Motor neuron (in vitro differentiated cells): ENCODE measurements at regions not wholly inside any gene's neighbourhood (a gene's known extent, or its start where the extent isn't known, plus 50 kb on each side); places are given as distances from the start of the nearest gene placed in this dataset.

Experiments used
- ATAC-seq, 8 experiments: fragments of 200-7000 bp; cut with Tn5 transposase; replicated peaks in 6 of 8; 2 replicates each; pipeline ENCODE4 v1.8.0; 2021; ENCODE audit warnings: mild to moderate bottlenecking in 8 of 8, moderate library complexity in 8 of 8
- H3K27ac ChIP-seq, 2 donors: fragments of 250-450 bp; sonication (Bioruptor Pico); 2 replicates each; pipeline ENCODE4 v1.9.0; 2021; ENCODE audit warnings: antibody characterized with exemption in 2 of 2, mild to moderate bottlenecking in 2 of 2, moderate library complexity in 1 of 2
- H3K4me1 ChIP-seq, 2 donors: fragments of 250-450 bp; sonication (Bioruptor Pico); replicated peaks in 1 of 2; 2 replicates each; pipeline ENCODE4 v1.6.1; 2021; ENCODE audit warnings: antibody characterized with exemption in 2 of 2, mild to moderate bottlenecking in 2 of 2, moderate library complexity in 1 of 2
- H3K4me3 ChIP-seq, 5 donors: fragments of 250-450 bp; sonication (Bioruptor Pico); 2 replicates each; pipeline ENCODE4 v1.9.0; 2021; ENCODE audit warnings: antibody characterized with exemption in 5 of 5, mild to moderate bottlenecking in 5 of 5, moderate library complexity in 4 of 5
- WGBS, 10 experiments: fragments of 450-650 bp; shearing (Covaris generic); methylation state at CpG; one replicate each; pipeline ENCODE4 v1.0.0; 2022; 5-methylcytosine and 5-hydroxymethylcytosine counted together
- in situ Hi-C, 9 experiments: fragments of 400-800 bp; cut with MboI; loops; one replicate each; pipeline ENCODE4 v1.15.0; 2021; ENCODE audit warnings: low sequenced_read_pairs in 9 of 9, low pct_unique_long_range_greater_than_20kb in 2 of 9; ENCODE audit not compliant: unreplicated experiment in 9 of 9

DNA sequence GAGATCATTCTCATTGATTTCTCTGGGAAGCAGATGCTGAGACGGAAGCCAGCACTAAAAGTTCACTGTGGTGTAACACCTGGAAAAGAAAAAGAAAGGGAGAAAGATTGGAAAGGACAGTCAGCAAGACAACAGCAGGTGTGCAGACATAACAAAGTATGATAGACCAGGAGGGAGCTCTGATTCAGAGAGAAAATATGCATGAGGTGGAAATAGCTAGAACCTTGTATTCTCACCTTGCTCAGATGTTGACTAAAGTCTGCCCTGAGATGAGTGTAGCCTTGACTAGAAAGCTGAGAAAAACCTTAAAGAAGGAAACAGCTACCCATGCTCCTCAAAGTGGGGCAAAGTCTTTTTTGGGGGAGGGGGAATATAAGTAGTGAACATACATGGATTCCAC, 1711.8 kb downstream of the EFNB2 start:
- no peak overlapping the region for H3K4me3 ChIP-seq
- 0 to 100% (median 63%) methylated on average over 1 of the region's 1 CpG; no CpG with 5 or more reads in 4 of the 10 experiments for WGBS, 10 experiments
- H3K27ac ChIP-seq: no peak overlapping the region
- no peaks in the 10 kb centered on the region for H3K4me1 ChIP-seq
- in situ Hi-C loops: no loop called here
- ATAC-seq: no peak

DNA sequence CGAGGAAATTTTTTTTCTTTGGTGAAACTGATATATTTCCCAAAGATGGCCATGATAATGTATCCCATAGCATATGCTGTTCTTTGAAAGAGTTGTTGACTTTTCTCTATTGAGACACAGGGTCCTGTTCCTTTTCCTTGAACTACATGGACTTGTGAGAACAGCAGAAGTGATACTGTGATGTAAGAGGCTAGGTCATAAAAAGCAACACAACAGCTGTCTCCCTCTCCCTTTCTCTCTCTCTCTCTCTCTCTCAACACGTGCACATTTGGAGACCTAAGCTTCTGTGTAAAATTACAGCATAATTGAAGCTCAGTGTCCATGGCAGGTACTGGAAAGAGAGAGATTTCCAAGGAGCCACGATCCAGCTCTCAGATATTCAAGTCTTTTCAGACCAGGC, 1712.4 kb downstream of the EFNB2 start:
- in situ Hi-C loops: no loop called here
- Histone ChIP-seq H3K4me1 (no peaks in the 10 kb centered on the region), H3K4me3 (no peak overlapping the region), H3K27ac (no peak overlapping the region)
- 0 to 51% (median 18%) methylated on average over 1 to 2 of the region's 3 CpGs for WGBS, 10 experiments
- no peak for ATAC-seq

DNA sequence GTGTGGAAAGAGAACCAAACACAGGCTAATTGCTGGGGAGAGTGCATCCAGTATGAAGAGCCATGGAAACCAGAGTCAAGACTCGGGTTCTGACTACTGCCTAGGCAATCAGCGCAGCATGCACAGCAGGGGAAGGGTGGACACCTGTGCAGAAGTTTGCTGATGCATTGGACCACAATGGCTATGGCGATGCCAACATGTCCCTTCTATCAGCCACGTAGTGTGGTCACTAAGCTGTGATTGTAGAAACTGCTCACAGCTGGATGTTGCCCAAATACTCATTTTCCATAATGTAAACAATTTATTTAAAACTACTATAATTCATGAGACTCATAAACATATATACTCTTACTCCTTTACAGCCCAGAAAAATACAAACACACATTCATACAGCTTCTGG, 1718.2 kb downstream of the EFNB2 start:
- in situ Hi-C loops: no loop called here
- ATAC-seq: no peak
- 27 to 100% (median 86%) methylated on average over 1 to 3 of the region's 4 CpGs; no CpG with 5 or more reads in 4 of the 10 experiments for WGBS, 10 experiments
- Histone ChIP-seq H3K4me1 (no peaks in the 10 kb centered on the region), H3K27ac (no peak overlapping the region), H3K4me3 (no peak overlapping the region)

DNA sequence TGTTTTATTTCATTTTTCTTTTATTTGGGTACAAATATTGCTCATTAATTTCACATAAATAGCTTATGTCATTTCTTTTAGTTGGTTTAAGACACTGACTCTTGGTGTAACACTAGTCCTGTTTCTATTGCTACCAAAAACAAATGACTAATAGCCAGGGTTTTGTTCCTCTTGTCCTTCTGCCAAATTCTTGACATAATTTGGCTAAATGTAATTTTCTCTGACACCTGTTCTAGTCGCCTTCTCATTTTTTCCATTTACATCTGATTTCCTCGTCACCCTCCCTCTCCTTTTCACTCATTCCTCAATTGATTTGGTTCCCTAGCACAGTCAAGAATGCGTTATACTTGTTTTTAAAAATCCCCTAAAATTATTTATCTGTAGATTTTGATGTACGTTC, 1718.7 kb downstream of the EFNB2 start:
- Histone ChIP-seq H3K27ac (no peak overlapping the region), H3K4me3 (no peak overlapping the region), H3K4me1 (no peaks in the 10 kb centered on the region)
- 3 to 100% (median 89%) methylated on average over 1 to 4 of the region's 4 CpGs; no CpG with 5 or more reads in 1 of the 10 experiments for WGBS, 10 experiments
- in situ Hi-C loops: no loop called here
- ATAC-seq: no peak

DNA sequence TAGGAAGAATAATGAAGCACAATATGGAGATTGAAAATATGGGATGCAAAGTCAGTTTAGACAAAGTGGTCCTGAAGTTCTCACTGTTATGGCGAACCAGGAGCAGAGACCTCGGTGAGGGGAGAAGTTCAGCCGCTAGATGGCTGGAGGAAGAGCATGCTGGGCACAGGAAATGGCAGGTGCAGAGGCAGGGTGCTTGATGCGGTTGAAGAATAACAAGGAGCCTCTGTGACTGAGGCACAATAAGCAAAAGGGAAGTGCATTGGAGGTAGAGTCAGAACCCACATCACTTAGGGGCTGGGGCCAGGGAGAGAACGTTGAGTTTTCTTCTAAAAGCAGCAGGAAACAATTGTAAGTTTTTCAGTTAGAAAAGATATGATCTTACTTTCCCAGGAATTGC, 1725.2 kb downstream of the EFNB2 start:
- ATAC-seq: no peak
- WGBS, 10 experiments: 7 to 90% (median 80%) methylated on average over 1 to 5 of the region's 5 CpGs; no CpG with 5 or more reads in 1 of the 10 experiments

DNA sequence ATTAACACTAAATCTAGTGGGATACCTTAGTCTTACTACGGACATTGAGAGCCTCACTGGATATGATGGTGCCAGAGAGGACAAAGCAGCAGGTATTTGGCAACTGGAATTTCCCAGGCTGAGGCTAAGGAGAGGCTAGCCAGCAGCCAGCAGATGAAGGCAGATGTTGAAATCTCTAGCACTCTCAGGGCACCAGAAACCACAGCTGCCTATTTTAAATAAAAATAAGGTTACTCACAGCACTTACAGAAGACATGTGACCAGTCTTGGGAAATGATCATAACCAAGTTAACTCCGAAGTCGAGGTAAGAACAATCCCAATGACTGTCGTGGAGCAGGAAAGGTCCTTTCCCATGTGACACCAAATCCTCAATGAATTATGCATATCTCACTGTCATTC, 1726.0 kb downstream of the EFNB2 start:
- Histone ChIP-seq H3K27ac (no peak overlapping the region), H3K4me3 (no peak overlapping the region), H3K4me1 (no peaks in the 10 kb centered on the region)
- WGBS, 10 experiments: 21 to 100% (median 89%) methylated on average over 1 to 4 of the region's 4 CpGs; no CpG with 5 or more reads in 2 of the 10 experiments
- no peak for ATAC-seq
- in situ Hi-C loops: no loop called here

More for the DNA sequence above, 1725.2 kb downstream of the EFNB2 start:
- no peak overlapping the region for H3K4me3 ChIP-seq
- in situ Hi-C loops: no loop called here
- H3K27ac ChIP-seq: no peak overlapping the region
- H3K4me1 ChIP-seq: no peaks in the 10 kb centered on the region

DNA sequence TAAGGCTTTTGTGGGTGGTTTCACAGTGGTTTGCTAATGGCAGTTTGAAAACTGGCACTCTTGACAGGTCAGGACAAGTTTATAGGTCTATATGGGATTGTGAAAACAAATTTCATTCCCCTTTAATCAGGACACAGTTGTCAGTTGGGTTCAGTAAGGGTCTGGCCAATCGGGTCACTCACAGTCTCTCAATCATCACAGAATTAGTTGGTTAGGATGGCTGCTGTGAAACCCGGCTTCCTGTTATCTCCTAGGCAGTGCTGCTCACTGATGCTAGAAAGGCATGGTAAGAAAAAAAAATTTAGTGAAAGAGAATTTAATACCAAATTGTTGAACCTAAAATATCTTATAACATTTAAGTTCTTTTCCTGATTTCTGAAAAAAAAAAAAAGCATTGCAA, 1730.1 kb downstream of the EFNB2 start:
- in situ Hi-C loops: no loop called here

DNA sequence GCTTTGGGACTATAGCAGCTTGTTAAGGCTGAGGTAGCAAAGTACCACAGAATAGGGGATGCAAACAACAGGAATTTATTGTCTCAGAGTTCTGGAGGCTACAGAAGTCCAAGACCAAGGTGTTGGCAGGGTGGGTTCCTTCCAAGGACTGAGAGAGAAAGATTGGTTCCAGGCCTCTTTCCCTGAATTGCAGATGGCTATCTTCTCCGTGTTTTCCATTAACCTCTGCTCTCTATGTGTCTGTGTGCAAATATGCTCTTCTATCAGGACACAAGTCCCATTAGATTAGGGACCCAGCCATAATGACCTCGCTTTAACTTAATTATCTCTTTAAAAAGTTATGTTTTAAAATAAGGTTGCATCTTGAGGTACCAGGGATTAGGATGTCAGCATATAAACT, 1732.9 kb upstream of the SLC10A2 start:
- no peak overlapping the region for H3K27ac ChIP-seq
- H3K4me1 ChIP-seq: no peaks in the 10 kb centered on the region
- H3K4me3 ChIP-seq: no peak overlapping the region
- ATAC-seq: no peak
- 6 to 88% (median 60%) methylated on average over 1 to 2 of the region's 2 CpGs; no CpG with 5 or more reads in 3 of the 10 experiments for WGBS, 10 experiments
- in situ Hi-C loops: no loop called here

More for the DNA sequence above, 1730.1 kb downstream of the EFNB2 start:
- WGBS, 10 experiments: 44 to 100% (median 78%) methylated on average over 1 to 2 of the region's 2 CpGs; no CpG with 5 or more reads in 2 of the 10 experiments
- H3K27ac ChIP-seq: no peak overlapping the region
- ATAC-seq: no peak
- no peaks in the 10 kb centered on the region for H3K4me1 ChIP-seq
- no peak overlapping the region for H3K4me3 ChIP-seq

DNA sequence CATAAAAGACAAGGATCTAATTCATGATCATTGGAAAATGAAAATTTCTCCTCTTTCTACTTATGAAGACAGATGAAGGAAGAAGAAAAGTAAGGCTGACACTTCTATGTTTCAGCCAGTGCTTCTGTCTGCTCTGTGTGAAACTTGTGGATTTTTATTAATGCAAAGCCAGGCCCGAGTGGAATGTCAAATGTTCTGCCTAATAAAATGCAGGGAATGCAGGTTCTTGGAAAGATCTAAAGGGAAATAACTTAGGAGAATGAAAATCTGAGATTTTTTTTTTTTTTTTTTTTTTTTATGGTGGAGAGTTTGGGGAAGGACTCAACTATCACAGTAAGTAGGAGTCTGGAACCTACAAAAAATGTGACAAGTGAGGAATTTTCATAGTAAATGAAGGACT, 1732.3 kb upstream of the SLC10A2 start:
- Histone ChIP-seq H3K27ac (no peak overlapping the region), H3K4me3 (no peak overlapping the region), H3K4me1 (no peaks in the 10 kb centered on the region)
- ATAC-seq: no peak
- WGBS, 10 experiments: 0 to 83% (median 29%) methylated on average over 1 of the region's 1 CpG; no CpG with 5 or more reads in 1 of the 10 experiments
- in situ Hi-C loops: no loop called here

DNA sequence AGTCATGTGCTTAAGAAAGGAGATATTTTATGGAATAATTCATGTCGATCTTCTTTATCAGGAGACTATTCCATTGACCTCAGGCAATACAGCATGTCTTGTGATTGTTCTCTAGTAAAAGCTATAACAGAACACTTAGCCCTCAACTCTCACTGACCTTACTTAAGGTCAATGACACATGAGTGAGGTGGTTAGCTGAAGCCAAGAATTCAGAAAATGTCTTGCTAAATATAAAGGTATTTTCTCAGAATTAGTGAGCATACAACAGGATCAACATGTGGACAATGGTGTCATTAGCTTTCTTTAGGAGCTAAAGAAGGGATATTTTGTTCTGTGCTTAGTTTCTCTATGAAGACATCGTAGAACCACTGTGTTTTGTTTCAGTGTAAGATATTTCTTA, 1730.4 kb upstream of the SLC10A2 start:
- H3K4me1 ChIP-seq: no peaks in the 10 kb centered on the region
- H3K4me3 ChIP-seq: no peak overlapping the region
- 0 to 100% (median 86%) methylated on average over 1 to 2 of the region's 2 CpGs for WGBS, 10 experiments
- no peak for ATAC-seq
- no peak overlapping the region for H3K27ac ChIP-seq
- in situ Hi-C loops: no loop called here

DNA sequence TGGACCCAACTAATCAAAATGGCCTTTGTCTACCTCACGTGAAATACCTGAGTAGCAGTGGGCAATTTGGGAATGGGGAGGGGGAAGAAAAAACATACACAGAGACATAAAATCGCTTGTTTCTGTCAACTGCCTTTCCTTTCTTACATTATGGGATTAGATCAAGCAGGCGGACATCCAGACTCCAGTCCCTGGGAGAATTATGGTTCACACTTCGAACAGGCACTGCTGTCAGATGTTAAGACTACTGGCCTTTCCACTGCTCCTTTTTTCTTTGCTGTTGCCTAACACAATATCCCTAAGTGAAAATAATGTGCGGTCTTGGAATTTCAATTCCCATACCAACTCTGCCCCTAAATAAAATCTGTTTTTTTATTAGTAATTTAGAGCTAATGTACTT, 1719.7 kb upstream of the SLC10A2 start:
- Histone ChIP-seq H3K4me1 (no peaks in the 10 kb centered on the region), H3K4me3 (no peak overlapping the region), H3K27ac (no peak overlapping the region)
- WGBS, 10 experiments: 14 to 96% (median 75%) methylated on average over 1 to 5 of the region's 5 CpGs; no CpG with 5 or more reads in 1 of the 10 experiments
- in situ Hi-C loops: no loop called here
- no peak for ATAC-seq

DNA sequence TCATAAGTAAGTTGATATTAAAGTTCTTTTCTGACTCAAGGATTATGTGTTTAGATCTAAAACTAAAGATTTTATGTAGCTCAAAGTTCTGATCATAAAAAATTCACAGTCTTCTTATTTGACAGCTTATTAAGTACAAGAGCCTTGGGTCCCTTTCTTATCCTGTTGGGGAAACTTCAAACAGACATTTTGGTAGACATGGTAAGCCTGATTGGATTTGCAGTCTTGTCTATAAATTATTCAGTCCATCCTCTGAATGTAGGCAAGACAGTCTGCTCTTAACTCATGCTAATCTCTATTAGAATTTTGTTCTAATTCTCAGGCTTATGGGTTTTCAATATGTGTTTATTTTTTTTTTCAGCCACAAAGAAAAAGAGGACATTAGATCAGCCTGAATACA, 1718.7 kb upstream of the SLC10A2 start:
- in situ Hi-C loops: no loop called here
- no peaks in the 10 kb centered on the region for H3K4me1 ChIP-seq
- no peak for ATAC-seq
- H3K4me3 ChIP-seq: no peak overlapping the region
- H3K27ac ChIP-seq: no peak overlapping the region

DNA sequence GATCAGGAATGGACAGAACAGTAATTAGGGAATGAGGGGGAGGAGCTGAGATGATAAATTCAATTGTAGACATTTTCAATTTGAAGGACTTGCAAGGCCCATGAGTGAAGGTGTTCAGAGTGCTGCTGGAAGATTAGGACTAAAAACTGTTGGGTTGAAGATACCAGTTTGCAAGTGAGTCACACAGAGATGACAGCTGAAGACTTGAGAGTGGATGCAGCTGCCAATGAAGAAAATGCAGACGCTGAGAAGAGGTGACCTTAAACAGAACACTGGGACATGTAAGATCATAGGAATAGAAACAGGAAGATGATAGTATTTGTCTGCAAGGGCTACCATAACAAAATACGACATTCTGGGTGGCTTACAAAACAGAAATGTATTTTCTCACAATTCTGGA, 1716.5 kb upstream of the SLC10A2 start:
- in situ Hi-C loops: no loop called here
- WGBS, 10 experiments: 8 to 100% (median 43%) methylated on average over 1 to 2 of the region's 2 CpGs
- Histone ChIP-seq H3K4me3 (no peak overlapping the region), H3K27ac (no peak overlapping the region), H3K4me1 (no peaks in the 10 kb centered on the region)
- ATAC-seq: no peak

DNA sequence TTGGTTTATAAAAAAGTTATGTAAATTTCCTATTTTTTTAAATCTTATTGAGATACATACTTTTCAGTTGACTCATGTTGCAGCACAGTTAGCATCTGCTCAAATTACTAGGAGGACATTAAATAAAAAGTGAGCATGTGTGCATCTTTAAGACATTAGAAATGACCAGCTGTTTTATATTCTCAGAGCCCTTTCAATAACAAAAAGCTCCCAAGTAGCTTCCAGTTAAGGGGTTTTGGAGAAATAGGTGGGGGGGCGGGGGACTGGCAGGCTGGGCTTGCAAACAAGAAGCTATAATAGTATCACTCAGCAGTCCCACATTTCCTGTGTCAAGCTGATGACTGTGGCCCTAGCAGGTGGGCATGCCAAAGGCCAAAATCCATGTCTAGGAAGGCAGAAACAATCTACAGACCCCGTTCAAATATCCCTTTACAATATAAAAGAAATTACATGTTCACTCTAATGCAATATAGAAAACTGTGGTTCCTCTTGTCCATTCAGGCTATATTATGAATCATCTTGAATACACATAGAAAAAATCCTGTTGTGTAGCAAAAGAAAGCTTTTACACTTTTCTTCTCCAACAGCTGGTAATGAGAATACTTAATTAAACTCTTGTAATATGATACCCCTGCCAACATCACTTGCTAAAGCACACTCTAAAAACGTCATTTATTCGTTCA, 1713.2 kb upstream of the SLC10A2 start:
- in situ Hi-C loops: no loop called here
- Histone ChIP-seq H3K27ac (no peak overlapping the region), H3K4me1 (no peaks in the 10 kb centered on the region), H3K4me3 (no peak overlapping the region)
- WGBS, 10 experiments: 0 to 50% (median 36%) methylated on average over 1 to 4 of the region's 4 CpGs; no CpG with 5 or more reads in 1 of the 10 experiments
- ATAC-seq: peak in 3 of 8 experiments; percentile 20 to 65 (median 52)
